ENCODE measurements at regions not wholly inside any gene's neighbourhood (a gene's known extent, or its start where the extent isn't known, plus 50 kb on each side); places are given as distances from the start of the nearest gene placed in this dataset.

DNA sequence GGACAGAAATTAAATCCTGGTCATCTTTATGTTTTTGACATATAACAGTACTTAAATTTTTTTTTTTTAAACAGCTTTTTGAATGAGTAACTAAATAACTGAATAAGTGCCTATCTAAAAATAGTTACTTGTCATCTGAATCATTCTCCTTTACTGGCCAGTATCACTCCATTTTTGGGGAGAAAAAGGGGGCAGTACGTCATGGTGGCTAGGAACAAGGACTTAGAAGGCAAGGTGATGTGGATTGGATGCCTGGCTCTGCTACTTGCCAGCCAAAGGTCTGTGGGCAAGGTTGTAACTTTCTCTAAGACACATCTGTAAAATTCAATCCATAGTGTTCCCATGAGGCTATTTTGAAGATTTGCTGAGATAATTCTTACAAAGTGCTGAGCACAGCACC, 220.4 kb upstream of the DEPDC1 start:
- H3K36me3 Mint-ChIP-seq (ENCODE audit: insufficient read depth, unreplicated experiment), result no peaks in the 10 kb centered on the region
- ChIA-PET POLR2A (no interaction called here), CTCF (no interaction called here)
- intact Hi-C loops (cut with micrococcal nuclease; ENCODE audit: unreplicated experiment), result no loop called here
- no peaks in the 10 kb centered on the region for H3K4me1 Mint-ChIP-seq (ENCODE audit: low read depth, unreplicated experiment)
- no peaks in the 10 kb centered on the region for H3K9me3 Mint-ChIP-seq (ENCODE audit: unreplicated experiment)
- H3K27me3 Mint-ChIP-seq (ENCODE audit: insufficient read depth, unreplicated experiment), result no peaks in the 10 kb centered on the region
- H3K4me1 ChIP-seq, result no peaks in the 10 kb centered on the region
- no peak overlapping the region for H3K27ac Mint-ChIP-seq (ENCODE audit: unreplicated experiment)
- DNase-seq, result no peak
- no peaks in the 10 kb centered on the region for H3K27me3 ChIP-seq (replicated peaks; ENCODE audit: control insufficient read depth, insufficient read depth, low read length)
- BruUV-seq (replicated peaks), result no TSS peak
- TF ChIP-seq, protein P1, sequence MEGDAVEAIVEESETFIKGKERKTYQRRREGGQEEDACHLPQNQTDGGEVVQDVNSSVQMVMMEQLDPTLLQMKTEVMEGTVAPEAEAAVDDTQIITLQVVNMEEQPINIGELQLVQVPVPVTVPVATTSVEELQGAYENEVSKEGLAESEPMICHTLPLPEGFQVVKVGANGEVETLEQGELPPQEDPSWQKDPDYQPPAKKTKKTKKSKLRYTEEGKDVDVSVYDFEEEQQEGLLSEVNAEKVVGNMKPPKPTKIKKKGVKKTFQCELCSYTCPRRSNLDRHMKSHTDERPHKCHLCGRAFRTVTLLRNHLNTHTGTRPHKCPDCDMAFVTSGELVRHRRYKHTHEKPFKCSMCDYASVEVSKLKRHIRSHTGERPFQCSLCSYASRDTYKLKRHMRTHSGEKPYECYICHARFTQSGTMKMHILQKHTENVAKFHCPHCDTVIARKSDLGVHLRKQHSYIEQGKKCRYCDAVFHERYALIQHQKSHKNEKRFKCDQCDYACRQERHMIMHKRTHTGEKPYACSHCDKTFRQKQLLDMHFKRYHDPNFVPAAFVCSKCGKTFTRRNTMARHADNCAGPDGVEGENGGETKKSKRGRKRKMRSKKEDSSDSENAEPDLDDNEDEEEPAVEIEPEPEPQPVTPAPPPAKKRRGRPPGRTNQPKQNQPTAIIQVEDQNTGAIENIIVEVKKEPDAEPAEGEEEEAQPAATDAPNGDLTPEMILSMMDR (IDR thresholded peaks at IDR 0.05; ENCODE audit: insufficient read depth in 1 of 2, low read depth in 1 of 2, low read length in 1 of 2, severe bottlenecking in 1 of 2, unreplicated experiment in 1 of 2), result no peak
- no peak overlapping the region for H3K4me3 Mint-ChIP-seq (ENCODE audit: unreplicated experiment)
- H3K36me3 ChIP-seq (ENCODE audit: control insufficient read depth, insufficient read depth, low read length), result no peaks in the 10 kb centered on the region
- H3K4me3 ChIP-seq (ENCODE audit: low read depth, low read length), result no peak overlapping the region
- no peaks in the 10 kb centered on the region for H3K9me3 ChIP-seq

DNA sequence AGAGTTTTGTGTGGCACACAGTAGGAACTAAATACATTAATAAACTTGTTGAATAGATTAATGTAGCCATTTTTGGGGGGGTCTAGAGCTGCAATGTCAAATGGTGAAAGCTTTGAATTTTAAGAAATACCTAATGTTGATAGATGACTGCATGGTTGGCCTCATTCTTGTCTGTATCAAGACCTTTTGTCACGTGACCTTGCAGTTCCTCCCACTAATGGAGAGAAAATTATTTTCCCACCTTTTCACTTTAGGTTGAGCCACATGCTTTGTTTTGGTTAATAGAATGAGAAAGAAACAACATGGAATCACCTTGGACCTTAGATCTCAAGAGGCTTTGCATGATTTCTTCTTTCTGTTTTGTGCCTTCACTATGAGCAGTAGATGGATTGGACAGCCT, 223.6 kb upstream of the DEPDC1 start:
- Mint-ChIP-seq H3K4me1 (ENCODE audit: low read depth, unreplicated experiment) (no peaks in the 10 kb centered on the region), H3K27me3 (ENCODE audit: insufficient read depth, unreplicated experiment) (no peaks in the 10 kb centered on the region), H3K27ac (ENCODE audit: unreplicated experiment) (no peak overlapping the region), H3K36me3 (ENCODE audit: insufficient read depth, unreplicated experiment) (no peaks in the 10 kb centered on the region), H3K4me3 (ENCODE audit: unreplicated experiment) (no peak overlapping the region), H3K9me3 (ENCODE audit: unreplicated experiment) (no peaks in the 10 kb centered on the region)
- ChIA-PET POLR2A (no interaction called here), CTCF (no interaction called here)
- no peak for DNase-seq
- Histone ChIP-seq H3K4me3 (ENCODE audit: low read depth, low read length) (no peak overlapping the region), H3K27me3 (replicated peaks; ENCODE audit: control insufficient read depth, insufficient read depth, low read length) (no peaks in the 10 kb centered on the region), H3K4me1 (no peaks in the 10 kb centered on the region), H3K9me3 (no peaks in the 10 kb centered on the region), H3K36me3 (ENCODE audit: control insufficient read depth, insufficient read depth, low read length) (no peaks in the 10 kb centered on the region)
- BruUV-seq (replicated peaks), result no TSS peak
- intact Hi-C loops (cut with micrococcal nuclease; ENCODE audit: unreplicated experiment), result no loop called here
- TF ChIP-seq, protein P1 (IDR thresholded peaks at IDR 0.05; ENCODE audit: insufficient read depth in 1 of 2, low read depth in 1 of 2, low read length in 1 of 2, severe bottlenecking in 1 of 2, unreplicated experiment in 1 of 2), result no peak

- ChIA-PET POLR2A (no interaction called here), CTCF (no interaction called here)
- Histone ChIP-seq H3K4me1 (no peaks in the 10 kb centered on the region), H3K4me3 (ENCODE audit: low read depth, low read length) (no peak overlapping the region), H3K36me3 (ENCODE audit: control insufficient read depth, insufficient read depth, low read length) (no peaks in the 10 kb centered on the region), H3K27me3 (replicated peaks; ENCODE audit: control insufficient read depth, insufficient read depth, low read length) (no peaks in the 10 kb centered on the region), H3K9me3 (no peaks in the 10 kb centered on the region)
- Mint-ChIP-seq H3K27ac (ENCODE audit: unreplicated experiment) (no peak overlapping the region), H3K36me3 (ENCODE audit: insufficient read depth, unreplicated experiment) (no peaks in the 10 kb centered on the region), H3K9me3 (ENCODE audit: unreplicated experiment) (no peaks in the 10 kb centered on the region), H3K4me3 (ENCODE audit: unreplicated experiment) (no peak overlapping the region), H3K4me1 (ENCODE audit: low read depth, unreplicated experiment) (no peaks in the 10 kb centered on the region), H3K27me3 (ENCODE audit: insufficient read depth, unreplicated experiment) (no peaks in the 10 kb centered on the region)
- DNase-seq, result no peak
- BruUV-seq (replicated peaks), result no TSS peak
- TF ChIP-seq, protein P1 (IDR thresholded peaks at IDR 0.05; ENCODE audit: insufficient read depth in 1 of 2, low read depth in 1 of 2, low read length in 1 of 2, severe bottlenecking in 1 of 2, unreplicated experiment in 1 of 2), result no peak
- intact Hi-C loops (cut with micrococcal nuclease; ENCODE audit: unreplicated experiment), result no loop called here
Measured at GRCh38 chr1:68723791-68724190, 226.9 kb upstream of the DEPDC1 start.
